ENCODE measurements at regions not wholly inside any gene's neighbourhood (a gene's known extent, or its start where the extent isn't known, plus 50 kb on each side); places are given as distances from the start of the nearest gene placed in this dataset.
"Not testable (repeated sequence)": the region's sequence is repeated elsewhere in the genome, so short reads cannot be mapped to it uniquely, and the experiment has no call there.

DNA sequence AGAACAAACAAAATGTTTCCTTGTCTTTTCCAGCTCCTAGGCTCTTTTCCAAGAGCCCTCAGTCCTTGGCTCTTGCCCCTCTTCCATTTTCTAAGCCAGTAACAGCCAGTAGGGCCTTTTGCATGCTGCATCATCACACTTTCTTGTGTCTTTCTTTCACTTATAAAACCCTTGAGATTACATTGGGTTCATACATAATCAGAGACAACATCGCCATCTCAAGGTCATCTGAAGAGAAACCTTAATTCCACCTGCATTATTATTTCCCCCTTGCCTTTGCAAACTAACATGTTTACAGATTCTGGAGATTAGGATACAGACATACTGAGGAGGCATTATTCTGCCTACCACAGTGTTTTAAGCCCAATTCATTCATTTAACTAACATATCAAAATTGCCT lies 697.3 kb downstream of the TRIB2 start:
- in situ Hi-C loops (cut with HindIII; ENCODE audit: low sequenced_read_pairs): no loop called here
- TF ChIP-seq, protein P1, sequence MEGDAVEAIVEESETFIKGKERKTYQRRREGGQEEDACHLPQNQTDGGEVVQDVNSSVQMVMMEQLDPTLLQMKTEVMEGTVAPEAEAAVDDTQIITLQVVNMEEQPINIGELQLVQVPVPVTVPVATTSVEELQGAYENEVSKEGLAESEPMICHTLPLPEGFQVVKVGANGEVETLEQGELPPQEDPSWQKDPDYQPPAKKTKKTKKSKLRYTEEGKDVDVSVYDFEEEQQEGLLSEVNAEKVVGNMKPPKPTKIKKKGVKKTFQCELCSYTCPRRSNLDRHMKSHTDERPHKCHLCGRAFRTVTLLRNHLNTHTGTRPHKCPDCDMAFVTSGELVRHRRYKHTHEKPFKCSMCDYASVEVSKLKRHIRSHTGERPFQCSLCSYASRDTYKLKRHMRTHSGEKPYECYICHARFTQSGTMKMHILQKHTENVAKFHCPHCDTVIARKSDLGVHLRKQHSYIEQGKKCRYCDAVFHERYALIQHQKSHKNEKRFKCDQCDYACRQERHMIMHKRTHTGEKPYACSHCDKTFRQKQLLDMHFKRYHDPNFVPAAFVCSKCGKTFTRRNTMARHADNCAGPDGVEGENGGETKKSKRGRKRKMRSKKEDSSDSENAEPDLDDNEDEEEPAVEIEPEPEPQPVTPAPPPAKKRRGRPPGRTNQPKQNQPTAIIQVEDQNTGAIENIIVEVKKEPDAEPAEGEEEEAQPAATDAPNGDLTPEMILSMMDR (IDR thresholded peaks at IDR 0.05; ENCODE audit: low read depth, low read length): no peak

GRCh38 chr2:13414897-13415296 lies 698.2 kb downstream of the TRIB2 start:
- TF ChIP-seq, protein P1 (IDR thresholded peaks at IDR 0.05; ENCODE audit: low read depth, low read length): no peak
- in situ Hi-C loops (cut with HindIII; ENCODE audit: low sequenced_read_pairs): no loop called here

More for the DNA sequence above, 697.3 kb downstream of the TRIB2 start:
- H3K4me3 ChIP-seq (ENCODE audit: low read depth, low read length): no peak overlapping the region
- no peak for DNase-seq (ENCODE audit: low read depth, low spot score)

DNA sequence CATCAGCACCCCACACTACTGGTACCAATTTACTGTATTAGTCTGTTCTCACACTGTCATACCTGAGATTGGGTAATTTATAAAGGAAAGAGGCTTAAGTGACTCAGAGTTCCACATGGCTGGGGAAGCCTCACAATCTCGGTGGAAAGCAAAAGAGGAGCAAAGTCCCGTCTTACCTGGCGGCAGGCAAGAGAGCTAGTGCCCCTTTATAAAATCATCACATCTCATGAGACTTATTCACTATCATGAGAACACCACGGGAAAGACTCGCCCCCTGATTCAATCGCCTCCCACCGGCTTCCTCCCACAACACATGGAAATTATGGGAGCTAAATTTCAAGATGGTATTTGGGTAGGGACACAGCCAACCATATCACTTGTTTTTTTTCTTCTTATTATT lies 717.2 kb downstream of the TRIB2 start:
- no peak for DNase-seq (ENCODE audit: low read depth, low spot score)
- TF ChIP-seq, protein P1 (IDR thresholded peaks at IDR 0.05; ENCODE audit: low read depth, low read length): no peak
- in situ Hi-C loops (cut with HindIII; ENCODE audit: low sequenced_read_pairs): no loop called here
- H3K4me3 ChIP-seq (ENCODE audit: low read depth, low read length): no peak overlapping the region

More at GRCh38 chr2:13414897-13415296, 698.2 kb downstream of the TRIB2 start:
- H3K4me3 ChIP-seq (ENCODE audit: low read depth, low read length): no peak overlapping the region
- DNase-seq (ENCODE audit: low read depth, low spot score): no peak

DNA sequence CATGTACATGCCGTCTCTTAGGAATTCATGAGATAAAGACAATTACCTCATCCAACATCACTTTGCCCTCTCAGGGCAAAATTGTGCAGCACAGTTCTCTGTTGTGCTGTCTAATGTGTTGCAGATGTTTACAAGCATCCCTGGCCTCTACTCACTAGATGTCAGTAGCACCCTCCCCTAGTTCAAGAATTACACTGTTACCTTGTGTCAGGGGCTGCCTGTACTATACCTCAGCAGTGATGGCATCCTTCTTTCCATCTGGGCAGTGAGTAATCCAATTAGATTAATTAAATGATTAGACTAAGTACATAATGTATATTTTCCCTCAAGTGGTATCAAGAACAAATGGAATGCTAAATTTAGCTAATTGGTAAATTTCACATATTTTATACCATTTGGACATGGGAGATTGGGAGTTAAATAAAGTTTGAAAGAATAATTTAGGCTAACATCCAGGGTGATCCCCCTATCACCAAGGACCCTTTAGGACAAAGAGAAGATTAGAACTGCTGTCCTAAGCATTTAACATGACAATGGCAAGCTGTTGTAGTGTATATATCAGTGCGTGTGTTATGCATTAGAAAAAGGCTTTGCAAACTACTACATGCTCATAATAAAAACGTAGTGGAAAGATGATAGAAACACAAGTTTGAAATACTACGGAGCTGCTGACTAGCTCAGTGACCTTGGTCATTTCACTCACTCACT lies 727.0 kb downstream of the TRIB2 start:
- DNase-seq (ENCODE audit: low read depth, low spot score); H3K4me3 ChIP-seq (ENCODE audit: low read depth, low read length); in situ Hi-C loops (cut with HindIII; ENCODE audit: low sequenced_read_pairs): not testable (repeated sequence)

GRCh38 chr2:13462464-13462863 lies 745.7 kb downstream of the TRIB2 start:
- no peak for DNase-seq (ENCODE audit: low read depth, low spot score)
- H3K4me3 ChIP-seq (ENCODE audit: low read depth, low read length): no peak overlapping the region
- TF ChIP-seq, protein P1 (IDR thresholded peaks at IDR 0.05; ENCODE audit: low read depth, low read length): no peak
- in situ Hi-C loops (cut with HindIII; ENCODE audit: low sequenced_read_pairs): no loop called here

DNA sequence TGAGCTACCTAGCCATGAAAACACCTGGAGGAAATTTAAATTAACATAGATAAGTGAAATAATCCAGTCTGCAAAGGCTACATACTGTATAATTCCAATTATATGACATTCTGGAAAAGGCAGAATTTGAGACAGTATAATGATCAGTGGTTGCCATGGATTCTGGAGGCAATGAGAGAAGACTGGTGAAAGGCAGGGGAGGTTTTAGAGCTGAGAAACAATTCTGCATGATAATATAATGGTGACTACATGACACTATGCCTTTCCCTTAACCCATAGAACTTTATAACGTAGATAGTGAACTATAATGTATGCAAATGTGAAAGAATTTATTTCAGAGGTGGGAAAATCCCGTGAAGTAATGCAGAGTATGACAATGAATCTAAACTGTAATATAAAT lies 749.3 kb downstream of the TRIB2 start:
- DNase-seq (ENCODE audit: low read depth, low spot score): no peak
- in situ Hi-C loops (cut with HindIII; ENCODE audit: low sequenced_read_pairs): no loop called here
- TF ChIP-seq, protein P1 (IDR thresholded peaks at IDR 0.05; ENCODE audit: low read depth, low read length): no peak
- no peak overlapping the region for H3K4me3 ChIP-seq (ENCODE audit: low read depth, low read length)

GRCh38 chr2:13474538-13474937 lies 757.8 kb downstream of the TRIB2 start:
- no peak for DNase-seq (ENCODE audit: low read depth, low spot score)
- in situ Hi-C loops (cut with HindIII; ENCODE audit: low sequenced_read_pairs): no loop called here
- TF ChIP-seq, protein P1 (IDR thresholded peaks at IDR 0.05; ENCODE audit: low read depth, low read length): no peak

More at GRCh38 chr2:13474538-13474937, 757.8 kb downstream of the TRIB2 start:
- no peak overlapping the region for H3K4me3 ChIP-seq (ENCODE audit: low read depth, low read length)

Data from astrocyte of the spinal cord (primary cell).